ENCODE measurements at regions not wholly inside any gene's neighbourhood (a gene's known extent, or its start where the extent isn't known, plus 50 kb on each side); places are given as distances from the start of the nearest gene placed in this dataset.

- TF ChIP-seq, protein P1, sequence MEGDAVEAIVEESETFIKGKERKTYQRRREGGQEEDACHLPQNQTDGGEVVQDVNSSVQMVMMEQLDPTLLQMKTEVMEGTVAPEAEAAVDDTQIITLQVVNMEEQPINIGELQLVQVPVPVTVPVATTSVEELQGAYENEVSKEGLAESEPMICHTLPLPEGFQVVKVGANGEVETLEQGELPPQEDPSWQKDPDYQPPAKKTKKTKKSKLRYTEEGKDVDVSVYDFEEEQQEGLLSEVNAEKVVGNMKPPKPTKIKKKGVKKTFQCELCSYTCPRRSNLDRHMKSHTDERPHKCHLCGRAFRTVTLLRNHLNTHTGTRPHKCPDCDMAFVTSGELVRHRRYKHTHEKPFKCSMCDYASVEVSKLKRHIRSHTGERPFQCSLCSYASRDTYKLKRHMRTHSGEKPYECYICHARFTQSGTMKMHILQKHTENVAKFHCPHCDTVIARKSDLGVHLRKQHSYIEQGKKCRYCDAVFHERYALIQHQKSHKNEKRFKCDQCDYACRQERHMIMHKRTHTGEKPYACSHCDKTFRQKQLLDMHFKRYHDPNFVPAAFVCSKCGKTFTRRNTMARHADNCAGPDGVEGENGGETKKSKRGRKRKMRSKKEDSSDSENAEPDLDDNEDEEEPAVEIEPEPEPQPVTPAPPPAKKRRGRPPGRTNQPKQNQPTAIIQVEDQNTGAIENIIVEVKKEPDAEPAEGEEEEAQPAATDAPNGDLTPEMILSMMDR (IDR thresholded peaks at IDR 0.05; ENCODE audit: low read depth, low read length): no peak
- no peak for DNase-seq
- no peaks in the 10 kb centered on the region for H3K36me3 ChIP-seq
Observed at GRCh38 chr5:153429761-153430380, 60.6 kb upstream of the GRIA1 start.

GRCh38 chr5:153432583-153432982, 57.9 kb upstream of the GRIA1 start:
- Histone ChIP-seq H3K36me3 (no peaks in the 10 kb centered on the region), H3K4me3 (ENCODE audit: low read depth, low read length) (no peak overlapping the region)

More at GRCh38 chr5:153429761-153430380, 60.6 kb upstream of the GRIA1 start:
- Histone ChIP-seq H3K27me3 (ENCODE audit: insufficient read depth, low read depth, severe bottlenecking) (no peaks in the 10 kb centered on the region), H3K27ac (no peak overlapping the region), H3K4me3 (ENCODE audit: low read depth, low read length) (no peak overlapping the region), H3K9me3 (ENCODE audit: severe bottlenecking) (no peaks in the 10 kb centered on the region)

DNA sequence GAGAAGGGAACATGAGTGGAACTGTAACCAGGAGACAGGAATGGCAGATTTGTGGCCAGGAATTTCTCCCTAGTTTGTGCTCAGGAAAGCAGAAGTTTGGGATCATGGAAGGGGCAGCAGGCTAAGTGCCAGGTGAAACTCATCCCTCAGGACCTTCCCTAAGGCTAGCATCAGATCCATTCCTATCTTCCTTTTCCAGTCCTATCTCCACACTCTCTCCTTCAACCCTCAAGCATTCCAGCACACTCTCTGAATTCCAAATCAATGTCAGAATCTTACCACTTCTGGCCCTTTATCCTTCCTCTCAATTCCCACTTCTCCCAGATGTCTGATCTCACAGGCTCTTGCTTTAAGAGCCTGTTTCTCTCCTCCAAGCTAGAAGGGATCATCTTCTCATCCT, 53.2 kb upstream of the GRIA1 start:
- Histone ChIP-seq H3K36me3 (no peaks in the 10 kb centered on the region), H3K9me3 (ENCODE audit: severe bottlenecking) (no peaks in the 10 kb centered on the region), H3K27me3 (ENCODE audit: insufficient read depth, low read depth, severe bottlenecking) (no peaks in the 10 kb centered on the region), H3K4me3 (ENCODE audit: low read depth, low read length) (no peak overlapping the region), H3K27ac (no peak overlapping the region)
- no peak for DNase-seq
- TF ChIP-seq, protein P1 (IDR thresholded peaks at IDR 0.05; ENCODE audit: low read depth, low read length): no peak

More at GRCh38 chr5:153432583-153432982, 57.9 kb upstream of the GRIA1 start:
- Histone ChIP-seq H3K9me3 (ENCODE audit: severe bottlenecking) (no peaks in the 10 kb centered on the region), H3K27me3 (ENCODE audit: insufficient read depth, low read depth, severe bottlenecking) (no peaks in the 10 kb centered on the region), H3K27ac (no peak overlapping the region)
- TF ChIP-seq, protein P1 (IDR thresholded peaks at IDR 0.05; ENCODE audit: low read depth, low read length): no peak
- DNase-seq: no peak

DNA sequence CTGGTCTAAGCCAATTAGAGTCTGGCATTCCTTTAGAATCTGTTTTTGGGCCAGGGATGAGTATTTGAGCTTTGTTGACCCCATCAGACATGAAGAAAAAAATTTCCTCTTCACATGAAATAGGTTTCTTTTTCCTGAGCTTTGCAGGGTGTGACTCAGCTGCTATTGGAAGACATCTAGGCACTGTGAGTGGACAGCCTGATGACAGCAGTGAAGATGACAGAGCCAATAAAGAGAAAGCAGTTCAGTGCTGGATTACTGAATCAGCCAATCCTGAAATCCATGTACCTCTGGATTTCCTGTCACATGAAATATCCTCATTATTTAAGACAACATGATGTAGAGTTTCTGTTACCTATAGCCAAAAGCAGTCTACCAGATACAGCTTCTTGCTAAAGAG, 51.3 kb upstream of the GRIA1 start:
- H3K36me3 ChIP-seq: no peaks in the 10 kb centered on the region
- DNase-seq: no peak
- H3K4me3 ChIP-seq (ENCODE audit: low read depth, low read length): no peak overlapping the region
- no peak overlapping the region for H3K27ac ChIP-seq
- H3K27me3 ChIP-seq (ENCODE audit: insufficient read depth, low read depth, severe bottlenecking): no peaks in the 10 kb centered on the region
- TF ChIP-seq, protein P1 (IDR thresholded peaks at IDR 0.05; ENCODE audit: low read depth, low read length): no peak
- H3K9me3 ChIP-seq (ENCODE audit: severe bottlenecking): no peaks in the 10 kb centered on the region
